Neural progenitor cell (in vitro differentiated cells): ENCODE measurements at regions not wholly inside any gene's neighbourhood (a gene's known extent, or its start where the extent isn't known, plus 50 kb on each side); places are given as distances from the start of the nearest gene placed in this dataset.

Experiments used
- DNase-seq: peaks from one replicate; pipeline ENCODE4 v3.0.0-alpha.2; 2016; ENCODE audit warnings: low spot score
- H2AFZ ChIP-seq: fragments of 200-600 bp; sonication (generic); replicated peaks from 2 replicates; pipeline ENCODE4 v1.6.1; 2016; ENCODE audit warnings: antibody characterized with exemption
- H3F3A ChIP-seq: fragments of 200-600 bp; sonication (generic); 2 replicates; pipeline ENCODE4 v1.6.1; 2016; ENCODE audit warnings: antibody characterized with exemption, low read depth
- H3K27ac ChIP-seq: fragments of 200-600 bp; sonication (generic); 2 replicates; pipeline ENCODE4 v1.5.1; 2016; ENCODE audit warnings: mild to moderate bottlenecking
- H3K27me3 ChIP-seq: fragments of 200-600 bp; sonication (generic); 2 replicates; pipeline ENCODE4 v1.6.1; 2016; ENCODE audit warnings: mild to moderate bottlenecking, moderate library complexity
- H3K36me3 ChIP-seq: fragments of 200-600 bp; sonication (generic); 2 replicates; pipeline ENCODE4 v1.5.1; 2016
- H3K4me1 ChIP-seq: fragments of 200-600 bp; sonication (generic); 2 replicates; pipeline ENCODE4 v1.6.1; 2016; ENCODE audit warnings: mixed run types
- H3K4me2 ChIP-seq: fragments of 200-600 bp; sonication (generic); 2 replicates; pipeline ENCODE4 v1.6.1; 2016
- H3K4me3 ChIP-seq: fragments of 200-600 bp; sonication (generic); 2 replicates; pipeline ENCODE4 v1.5.1; 2016
- H3K79me2 ChIP-seq: fragments of 200-600 bp; sonication (generic); 2 replicates; pipeline ENCODE4 v1.6.1; 2016; ENCODE audit warnings: low read depth
- H3K9ac ChIP-seq: fragments of 200-600 bp; sonication (generic); 2 replicates; pipeline ENCODE4 v1.6.1; 2016
- H3K9me3 ChIP-seq: fragments of 200-600 bp; sonication (generic); 2 replicates; pipeline ENCODE4 v1.5.1; 2016; ENCODE audit warnings: low read depth
- H4K20me1 ChIP-seq: fragments of 200-600 bp; sonication (generic); 2 replicates; pipeline ENCODE4 v1.6.1; 2016; ENCODE audit warnings: low read depth
- H3K27ac Mint-ChIP-seq: 3 replicates; pipeline ENCODE4 v1.8.0; 2021; ENCODE audit warnings: mixed read lengths
- H3K27me3 Mint-ChIP-seq: 2 replicates; pipeline ENCODE4 v1.8.0; 2022; ENCODE audit warnings: low read depth, mild to moderate bottlenecking, inconsistent platforms, moderate library complexity, mixed read lengths; ENCODE audit not compliant: insufficient read depth
- H3K36me3 Mint-ChIP-seq: 3 replicates; pipeline ENCODE4 v1.8.0; 2021; ENCODE audit warnings: mixed read lengths
- H3K4me1 Mint-ChIP-seq: 3 replicates; pipeline ENCODE4 v1.8.0; 2021; ENCODE audit warnings: mixed read lengths
- H3K4me3 Mint-ChIP-seq: 3 replicates; pipeline ENCODE4 v1.8.0; 2021; ENCODE audit warnings: mild to moderate bottlenecking, moderate library complexity, mixed read lengths
- H3K9me3 Mint-ChIP-seq: 3 replicates; pipeline ENCODE4 v1.8.0; 2020; ENCODE audit warnings: mixed read lengths
- CTCF ChIP-seq: fragments of 200-600 bp; sonication (generic); IDR thresholded peaks from 2 replicates; pipeline ENCODE4 v1.5.1; 2017; ENCODE audit warnings: antibody characterized with exemption, mild to moderate bottlenecking
- EZH2 ChIP-seq: fragments of 200-600 bp; sonication (generic); IDR thresholded peaks from 2 replicates; pipeline ENCODE4 v1.6.1; 2017; ENCODE audit warnings: antibody characterized with exemption, mild to moderate bottlenecking, moderate library complexity
- EZH2phosphoT487 ChIP-seq: fragments of 200-600 bp; sonication (generic); IDR thresholded peaks from 2 replicates; pipeline ENCODE4 v1.6.1; 2017; ENCODE audit warnings: antibody characterized with exemption

GRCh38 chr2:192410319-192410718 is 215.6 kb upstream of the TMEFF2 start:
- H3K27ac ChIP-seq, result no peak overlapping the region
- no peaks in the 10 kb centered on the region for H3K27me3 Mint-ChIP-seq
- no peaks in the 10 kb centered on the region for H3F3A ChIP-seq
- no peak overlapping the region for H3K4me2 ChIP-seq
- TF ChIP-seq CTCF (no peak), EZH2 (no peak), EZH2phosphoT487 (no peak)
- no peaks in the 10 kb centered on the region for H3K79me2 ChIP-seq
- no peaks in the 10 kb centered on the region for H3K27me3 ChIP-seq
- no peaks in the 10 kb centered on the region for H3K36me3 Mint-ChIP-seq
- H3K4me3 Mint-ChIP-seq, result no peak overlapping the region
- no peak for DNase-seq
- peaks cover 10% of the 10 kb centered on the region for H3K4me1 Mint-ChIP-seq
- no peaks in the 10 kb centered on the region for H4K20me1 ChIP-seq
- no peaks in the 10 kb centered on the region for H3K36me3 ChIP-seq
- H3K9me3 Mint-ChIP-seq, result no peaks in the 10 kb centered on the region
- no peak overlapping the region for H3K9ac ChIP-seq
- H2AFZ ChIP-seq, result no peak overlapping the region
- no peaks in the 10 kb centered on the region for H3K4me1 ChIP-seq
- no peak overlapping the region for H3K4me3 ChIP-seq
- H3K27ac Mint-ChIP-seq, result no peak overlapping the region
- H3K9me3 ChIP-seq, result no peaks in the 10 kb centered on the region

- no peak overlapping the region for H3K27ac ChIP-seq
- no peak overlapping the region for H2AFZ ChIP-seq
- H3K4me3 ChIP-seq, result no peak overlapping the region
- no peaks in the 10 kb centered on the region for H3K9me3 Mint-ChIP-seq
- peak overlapping the region; percentile 22 for H3K27ac Mint-ChIP-seq
- H3K4me2 ChIP-seq, result no peak overlapping the region
- no peaks in the 10 kb centered on the region for H3K4me1 ChIP-seq
- H3K27me3 Mint-ChIP-seq, result no peaks in the 10 kb centered on the region
- H3K9me3 ChIP-seq, result no peaks in the 10 kb centered on the region
- TF ChIP-seq EZH2phosphoT487, result no peak
- TF ChIP-seq EZH2, result no peak
- TF ChIP-seq CTCF, result no peak
- no peaks in the 10 kb centered on the region for H3K36me3 ChIP-seq
- H3K4me1 Mint-ChIP-seq, result peaks cover 10% of the 10 kb centered on the region
- no peaks in the 10 kb centered on the region for H3K36me3 Mint-ChIP-seq
- no peaks in the 10 kb centered on the region for H3K27me3 ChIP-seq
- no peak overlapping the region for H3K9ac ChIP-seq
- H3F3A ChIP-seq, result no peaks in the 10 kb centered on the region
- H3K4me3 Mint-ChIP-seq, result no peak overlapping the region
- no peaks in the 10 kb centered on the region for H3K79me2 ChIP-seq
- DNase-seq, result peak; percentile 30
- no peaks in the 10 kb centered on the region for H4K20me1 ChIP-seq
These were observed 213.0 kb upstream of the TMEFF2 start for GRCh38 chr2:192407692-192408091.

- H3K27me3 Mint-ChIP-seq, result no peaks in the 10 kb centered on the region
- H2AFZ ChIP-seq, result no peak overlapping the region
- H3K4me3 ChIP-seq, result no peak overlapping the region
- H3K27ac Mint-ChIP-seq, result no peak overlapping the region
- no peak overlapping the region for H3K4me2 ChIP-seq
- no peak overlapping the region for H3K9ac ChIP-seq
- peaks cover 2% of the 10 kb centered on the region for H3K4me1 Mint-ChIP-seq
- H3K9me3 ChIP-seq, result no peaks in the 10 kb centered on the region
- peaks cover 5% of the 10 kb centered on the region for H3K9me3 Mint-ChIP-seq
- no peaks in the 10 kb centered on the region for H3K36me3 ChIP-seq
- H4K20me1 ChIP-seq, result no peaks in the 10 kb centered on the region
- H3K36me3 Mint-ChIP-seq, result no peaks in the 10 kb centered on the region
- H3K27me3 ChIP-seq, result no peaks in the 10 kb centered on the region
- no peaks in the 10 kb centered on the region for H3K79me2 ChIP-seq
- H3K4me3 Mint-ChIP-seq, result no peak overlapping the region
- no peaks in the 10 kb centered on the region for H3F3A ChIP-seq
- no peak overlapping the region for H3K27ac ChIP-seq
- DNase-seq, result no peak
- TF ChIP-seq CTCF (no peak), EZH2 (no peak), EZH2phosphoT487 (no peak)
- H3K4me1 ChIP-seq, result no peaks in the 10 kb centered on the region
These were observed 203.5 kb upstream of the TMEFF2 start for GRCh38 chr2:192398236-192398635.

GRCh38 chr2:192394605-192395004 is 199.9 kb upstream of the TMEFF2 start:
- no peak for DNase-seq
- H4K20me1 ChIP-seq, result no peaks in the 10 kb centered on the region
- no peak overlapping the region for H2AFZ ChIP-seq
- Mint-ChIP-seq H3K9me3 (peaks cover 6% of the 10 kb centered on the region), H3K27me3 (no peaks in the 10 kb centered on the region), H3K27ac (no peak overlapping the region), H3K4me1 (peaks cover 2% of the 10 kb centered on the region), H3K36me3 (no peaks in the 10 kb centered on the region), H3K4me3 (no peak overlapping the region)
- no peaks in the 10 kb centered on the region for H3K36me3 ChIP-seq
- H3K27ac ChIP-seq, result no peak overlapping the region
- H3K4me2 ChIP-seq, result no peak overlapping the region
- no peaks in the 10 kb centered on the region for H3K79me2 ChIP-seq
- H3F3A ChIP-seq, result no peaks in the 10 kb centered on the region
- H3K27me3 ChIP-seq, result no peaks in the 10 kb centered on the region
- no peak overlapping the region for H3K9ac ChIP-seq
- no peaks in the 10 kb centered on the region for H3K9me3 ChIP-seq
- no peaks in the 10 kb centered on the region for H3K4me1 ChIP-seq
- H3K4me3 ChIP-seq, result no peak overlapping the region
- TF ChIP-seq EZH2phosphoT487, result no peak
- no peak for TF ChIP-seq EZH2
- no peak for TF ChIP-seq CTCF
